Astrocyte (in vitro differentiated cells and primary cell): ENCODE measurements at regions not wholly inside any gene's neighbourhood (a gene's known extent, or its start where the extent isn't known, plus 50 kb on each side); places are given as distances from the start of the nearest gene placed in this dataset.

Experiments used
- DNase-seq: peaks from one replicate; pipeline ENCODE4 v3.0.0-alpha.2; 2010; ENCODE audit warnings: low read depth
- FAIRE-seq: peaks from 2 replicates; lab custom pipeline; 2011; peaks lifted over from hg19 to GRCh38; lab: Jason Lieb, UNC
- H2AFZ ChIP-seq: 2 replicates; pipeline ENCODE4 v1.6.0; 2012; ENCODE audit warnings: low read depth, low read length, inconsistent platforms
- H3K27ac ChIP-seq: 2 replicates; pipeline ENCODE4 v1.5.1; 2011; ENCODE audit warnings: low read depth, low read length, inconsistent platforms
- H3K27me3 ChIP-seq: 2 replicates; pipeline ENCODE4 v1.6.0; 2011; ENCODE audit warnings: low read length, inconsistent platforms; ENCODE audit not compliant: insufficient read depth
- H3K36me3 ChIP-seq: 2 replicates; pipeline ENCODE4 v1.5.1; 2011; ENCODE audit warnings: low read length, inconsistent platforms; ENCODE audit not compliant: insufficient read depth
- H3K4me1 ChIP-seq: 2 replicates; pipeline ENCODE4 v1.5.1; 2011; ENCODE audit warnings: low read length, inconsistent platforms; ENCODE audit not compliant: insufficient read depth
- H3K4me2 ChIP-seq: 2 replicates; pipeline ENCODE4 v1.6.0; 2012; ENCODE audit warnings: low read length, inconsistent platforms
- H3K4me3 ChIP-seq: 2 replicates; pipeline ENCODE4 v1.5.1; 2011; ENCODE audit warnings: low read depth, mild to moderate bottlenecking, low read length, inconsistent platforms; ENCODE audit not compliant: insufficient read depth
- H3K79me2 ChIP-seq: 2 replicates; pipeline ENCODE4 v1.6.0; 2012; ENCODE audit warnings: mild to moderate bottlenecking, low read length, inconsistent platforms; ENCODE audit not compliant: insufficient read depth
- H3K9ac ChIP-seq: 2 replicates; pipeline ENCODE4 v1.6.0; 2012; ENCODE audit warnings: mild to moderate bottlenecking, low read length, inconsistent platforms
- H3K9me3 ChIP-seq: 2 replicates; pipeline ENCODE4 v1.5.1; 2012; ENCODE audit warnings: low read depth, mild to moderate bottlenecking, low read length, inconsistent platforms; ENCODE audit not compliant: insufficient read depth
- H4K20me1 ChIP-seq: 2 replicates; pipeline ENCODE4 v1.6.0; 2012; ENCODE audit warnings: low read length, inconsistent platforms; ENCODE audit not compliant: insufficient read depth
- H3K27ac Mint-ChIP-seq: one replicate; pipeline ENCODE4 v1.8.0; 2021; ENCODE audit warnings: mild to moderate bottlenecking, mixed read lengths; ENCODE audit not compliant: unreplicated experiment
- H3K27me3 Mint-ChIP-seq: one replicate; pipeline ENCODE4 v1.8.0; 2021; ENCODE audit warnings: low read depth, mixed read lengths; ENCODE audit not compliant: unreplicated experiment
- H3K36me3 Mint-ChIP-seq: one replicate; pipeline ENCODE4 v1.8.0; 2021; ENCODE audit warnings: low read depth, mixed read lengths; ENCODE audit not compliant: unreplicated experiment
- H3K4me1 Mint-ChIP-seq: one replicate; pipeline ENCODE4 v1.8.0; 2021; ENCODE audit warnings: low read depth, mixed read lengths; ENCODE audit not compliant: unreplicated experiment
- H3K4me3 Mint-ChIP-seq: one replicate; pipeline ENCODE4 v1.8.0; 2021; ENCODE audit warnings: mild to moderate bottlenecking, moderate library complexity, mixed read lengths; ENCODE audit not compliant: unreplicated experiment
- H3K9me3 Mint-ChIP-seq: one replicate; pipeline ENCODE4 v1.8.0; 2021; ENCODE audit warnings: mild to moderate bottlenecking, mixed read lengths; ENCODE audit not compliant: unreplicated experiment
- CTCF ChIP-seq: IDR thresholded peaks from 2 replicates; pipeline ENCODE4 v1.5.1; 2011; ENCODE audit warnings: low read depth, mild to moderate bottlenecking, inconsistent platforms, low read length, moderate library complexity; ENCODE audit not compliant: insufficient read depth
- EZH2 ChIP-seq: IDR thresholded peaks from 2 replicates; pipeline ENCODE4 v1.6.1; 2012; ENCODE audit warnings: mild to moderate bottlenecking, low read length, inconsistent platforms; ENCODE audit not compliant: insufficient read depth

DNA sequence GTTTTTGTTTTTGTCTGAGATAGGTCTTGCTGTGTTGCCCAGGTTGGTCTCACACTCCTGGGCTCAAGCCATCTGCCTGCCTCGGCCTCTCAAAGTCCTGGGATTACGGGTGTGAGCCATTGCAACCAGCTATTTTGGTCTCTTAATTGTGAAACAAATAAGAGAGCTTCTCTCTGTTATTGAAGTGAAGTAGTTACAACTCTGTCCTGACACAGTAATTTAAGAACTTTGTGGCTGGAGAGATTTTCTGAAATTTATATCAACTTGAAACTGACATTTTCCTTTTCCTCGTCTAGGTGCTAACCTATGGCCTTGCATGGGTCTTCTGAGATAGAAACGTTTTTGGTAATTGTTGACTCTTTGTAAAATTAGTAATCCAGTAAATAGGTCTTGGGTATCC is 122.1 kb upstream of the DOK5 start:
- Histone ChIP-seq H3K9me3 (no peaks in the 10 kb centered on the region), H3K79me2 (no peaks in the 10 kb centered on the region), H3K27me3 (no peaks in the 10 kb centered on the region), H3K4me2 (no peak overlapping the region), H3K36me3 (no peaks in the 10 kb centered on the region), H3K9ac (no peak overlapping the region), H2AFZ (no peak overlapping the region), H3K4me1 (peaks cover 6% of the 10 kb centered on the region), H3K4me3 (no peak overlapping the region), H3K27ac (no peak overlapping the region), H4K20me1 (no peaks in the 10 kb centered on the region)
- no peaks in the 10 kb centered on the region for H3K27me3 Mint-ChIP-seq
- H3K9me3 Mint-ChIP-seq = no peaks in the 10 kb centered on the region
- no peak for FAIRE-seq
- peaks cover 3% of the 10 kb centered on the region for H3K4me1 Mint-ChIP-seq
- H3K27ac Mint-ChIP-seq = no peak overlapping the region
- no peaks in the 10 kb centered on the region for H3K36me3 Mint-ChIP-seq
- TF ChIP-seq EZH2 (no peak), CTCF (no peak)
- no peak for DNase-seq
- H3K4me3 Mint-ChIP-seq = no peak overlapping the region

- no peak overlapping the region for H3K4me2 ChIP-seq
- H3K4me3 ChIP-seq = no peak overlapping the region
- Mint-ChIP-seq H3K4me3 (no peak overlapping the region), H3K4me1 (no peaks in the 10 kb centered on the region), H3K9me3 (no peaks in the 10 kb centered on the region), H3K27me3 (no peaks in the 10 kb centered on the region), H3K27ac (no peak overlapping the region), H3K36me3 (no peaks in the 10 kb centered on the region)
- no peaks in the 10 kb centered on the region for H4K20me1 ChIP-seq
- H3K36me3 ChIP-seq = no peaks in the 10 kb centered on the region
- H3K9ac ChIP-seq = no peak overlapping the region
- no peaks in the 10 kb centered on the region for H3K79me2 ChIP-seq
- H3K4me1 ChIP-seq = no peaks in the 10 kb centered on the region
- H3K27me3 ChIP-seq = no peaks in the 10 kb centered on the region
- H2AFZ ChIP-seq = no peak overlapping the region
- no peak for DNase-seq
- H3K9me3 ChIP-seq = no peaks in the 10 kb centered on the region
- no peak for FAIRE-seq
- no peak overlapping the region for H3K27ac ChIP-seq
- TF ChIP-seq CTCF = no peak
- no peak for TF ChIP-seq EZH2
These were observed 119.6 kb upstream of the DOK5 start for GRCh38 chr20:54355631-54356280.

DNA sequence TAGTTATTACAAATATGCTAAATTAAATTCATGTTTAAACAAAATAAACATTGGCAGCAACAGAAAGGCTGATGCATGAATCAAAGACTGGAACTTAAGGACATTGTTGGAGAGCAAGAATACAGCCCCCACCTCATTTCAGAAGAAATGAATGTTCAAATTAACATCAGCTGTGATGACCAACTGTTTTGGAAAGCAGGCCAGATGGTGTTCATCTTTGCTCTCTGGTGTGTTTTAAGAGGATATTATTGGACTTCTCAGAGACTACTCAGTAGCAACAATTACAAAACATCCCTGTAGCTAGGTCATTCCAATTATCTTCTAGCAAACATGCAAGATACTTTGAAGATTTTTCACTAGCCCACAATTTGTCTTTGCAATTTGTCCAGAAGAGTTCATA is 118.6 kb upstream of the DOK5 start:
- Mint-ChIP-seq H3K4me3 (no peak overlapping the region), H3K4me1 (no peaks in the 10 kb centered on the region), H3K27me3 (no peaks in the 10 kb centered on the region), H3K36me3 (no peaks in the 10 kb centered on the region), H3K27ac (no peak overlapping the region), H3K9me3 (no peaks in the 10 kb centered on the region)
- Histone ChIP-seq H3K4me2 (no peak overlapping the region), H2AFZ (no peak overlapping the region), H3K79me2 (no peaks in the 10 kb centered on the region), H4K20me1 (no peaks in the 10 kb centered on the region), H3K27me3 (no peaks in the 10 kb centered on the region), H3K36me3 (no peaks in the 10 kb centered on the region), H3K27ac (no peak overlapping the region), H3K9me3 (no peaks in the 10 kb centered on the region), H3K4me1 (no peaks in the 10 kb centered on the region), H3K9ac (no peak overlapping the region), H3K4me3 (no peak overlapping the region)
- FAIRE-seq = no peak
- TF ChIP-seq CTCF = no peak
- TF ChIP-seq EZH2 = no peak
- DNase-seq = no peak
